ENCODE measurements at regions not wholly inside any gene's neighbourhood (a gene's known extent, or its start where the extent isn't known, plus 50 kb on each side); places are given as distances from the start of the nearest gene placed in this dataset.

DNA sequence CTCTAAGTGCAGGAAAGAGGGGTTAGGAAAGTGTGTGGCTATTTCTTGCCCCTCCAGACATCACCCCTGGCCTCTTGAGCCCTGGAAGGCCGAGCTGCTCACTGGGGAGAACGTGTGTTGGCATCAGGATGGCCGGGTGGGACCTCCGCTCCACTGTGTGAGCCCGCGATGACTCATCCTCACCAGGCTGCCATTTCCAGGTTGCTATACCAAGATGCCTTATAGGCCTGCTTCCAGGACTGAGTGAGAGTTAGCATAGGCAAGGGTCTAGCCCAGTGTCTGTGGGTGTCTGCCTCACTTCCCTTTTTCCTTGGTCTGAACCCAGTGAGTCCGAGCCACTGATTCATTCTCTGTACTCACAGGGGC, 105.0 kb downstream of the MRPL14 start:
- TF ChIP-seq, protein P1, sequence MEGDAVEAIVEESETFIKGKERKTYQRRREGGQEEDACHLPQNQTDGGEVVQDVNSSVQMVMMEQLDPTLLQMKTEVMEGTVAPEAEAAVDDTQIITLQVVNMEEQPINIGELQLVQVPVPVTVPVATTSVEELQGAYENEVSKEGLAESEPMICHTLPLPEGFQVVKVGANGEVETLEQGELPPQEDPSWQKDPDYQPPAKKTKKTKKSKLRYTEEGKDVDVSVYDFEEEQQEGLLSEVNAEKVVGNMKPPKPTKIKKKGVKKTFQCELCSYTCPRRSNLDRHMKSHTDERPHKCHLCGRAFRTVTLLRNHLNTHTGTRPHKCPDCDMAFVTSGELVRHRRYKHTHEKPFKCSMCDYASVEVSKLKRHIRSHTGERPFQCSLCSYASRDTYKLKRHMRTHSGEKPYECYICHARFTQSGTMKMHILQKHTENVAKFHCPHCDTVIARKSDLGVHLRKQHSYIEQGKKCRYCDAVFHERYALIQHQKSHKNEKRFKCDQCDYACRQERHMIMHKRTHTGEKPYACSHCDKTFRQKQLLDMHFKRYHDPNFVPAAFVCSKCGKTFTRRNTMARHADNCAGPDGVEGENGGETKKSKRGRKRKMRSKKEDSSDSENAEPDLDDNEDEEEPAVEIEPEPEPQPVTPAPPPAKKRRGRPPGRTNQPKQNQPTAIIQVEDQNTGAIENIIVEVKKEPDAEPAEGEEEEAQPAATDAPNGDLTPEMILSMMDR (IDR thresholded peaks at IDR 0.05) = no peak
- TF ChIP-seq TCF7L2 (IDR thresholded peaks at IDR 0.05; ENCODE audit: low read depth, low read length) = no peak
- no peak for TF ChIP-seq SIN3A (IDR thresholded peaks at IDR 0.05; ENCODE audit: borderline replicate concordance, insufficient read depth, low read depth, low read length)
- no peak for TF ChIP-seq POLR2AphosphoS5 (IDR thresholded peaks at IDR 0.05; ENCODE audit: low read depth, low read length)

Measured in Panc1 (cell line).